ENCODE measurements at regions not wholly inside any gene's neighbourhood (a gene's known extent, or its start where the extent isn't known, plus 50 kb on each side); places are given as distances from the start of the nearest gene placed in this dataset.
"Not testable (repeated sequence)": the region's sequence is repeated elsewhere in the genome, so short reads cannot be mapped to it uniquely, and the experiment has no call there.

GRCh38 chr4:22630161-22630975, 62.4 kb upstream of the GBA3 start:
- DNase-seq, result not testable (repeated sequence)

DNA sequence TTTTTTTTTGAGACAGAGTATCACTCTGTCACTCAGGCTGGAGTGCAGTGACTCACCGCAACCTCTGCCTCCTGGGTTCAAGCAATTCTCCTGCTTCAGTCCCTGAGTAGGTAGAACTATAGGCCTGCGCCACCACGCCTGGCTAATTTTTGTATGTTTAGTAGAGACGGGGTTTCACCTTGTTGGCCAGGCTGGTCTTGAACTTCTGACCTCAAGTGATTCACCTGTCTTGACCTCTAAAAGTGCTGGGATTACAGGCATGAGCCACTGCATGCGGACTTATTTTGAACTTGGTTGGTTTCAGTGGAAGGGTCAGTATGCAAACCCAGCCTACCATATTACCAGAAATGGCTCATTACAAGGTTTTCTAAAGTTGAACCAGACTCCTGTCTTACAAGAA, 61.6 kb upstream of the GBA3 start:
- not testable (repeated sequence) for DNase-seq

DNA sequence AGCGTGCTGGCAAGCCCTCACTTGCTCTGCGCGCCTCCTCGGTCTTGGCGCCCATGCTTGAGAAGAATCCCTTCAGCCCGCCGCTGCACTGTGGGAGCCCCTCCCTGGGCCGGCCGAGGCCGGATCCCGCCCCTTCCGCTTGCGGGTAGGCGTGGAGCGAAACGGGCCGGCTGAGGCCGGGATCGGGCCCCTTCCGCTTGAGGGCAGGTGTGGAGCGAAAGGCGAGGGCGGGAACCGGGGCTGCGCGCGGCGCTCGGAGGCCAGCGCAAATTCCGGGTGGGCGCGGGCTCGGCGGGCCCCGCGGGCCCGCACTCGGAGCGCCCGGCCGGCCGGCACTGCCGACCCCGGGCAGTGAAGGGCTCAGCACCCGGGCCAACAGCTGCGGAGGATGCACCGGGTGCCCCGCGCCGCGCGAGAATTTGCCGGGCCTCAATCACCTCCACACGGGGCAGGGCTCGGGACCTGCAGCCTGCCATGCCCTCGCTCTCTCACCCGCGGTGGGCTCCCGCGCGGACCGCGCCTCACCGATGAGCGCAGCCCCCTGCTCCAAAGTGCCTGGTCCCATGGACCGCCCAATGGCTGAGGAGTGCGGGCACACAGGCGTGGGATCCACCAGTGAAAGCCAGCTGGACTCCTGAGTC, 58.1 kb upstream of the GBA3 start:
- DNase-seq, result no peak

GRCh38 chr4:22635182-22635549, 57.6 kb upstream of the GBA3 start:
- not testable (repeated sequence) for DNase-seq

GRCh38 chr4:22635692-22636091, 57.0 kb upstream of the GBA3 start:
- no peak for DNase-seq

DNA sequence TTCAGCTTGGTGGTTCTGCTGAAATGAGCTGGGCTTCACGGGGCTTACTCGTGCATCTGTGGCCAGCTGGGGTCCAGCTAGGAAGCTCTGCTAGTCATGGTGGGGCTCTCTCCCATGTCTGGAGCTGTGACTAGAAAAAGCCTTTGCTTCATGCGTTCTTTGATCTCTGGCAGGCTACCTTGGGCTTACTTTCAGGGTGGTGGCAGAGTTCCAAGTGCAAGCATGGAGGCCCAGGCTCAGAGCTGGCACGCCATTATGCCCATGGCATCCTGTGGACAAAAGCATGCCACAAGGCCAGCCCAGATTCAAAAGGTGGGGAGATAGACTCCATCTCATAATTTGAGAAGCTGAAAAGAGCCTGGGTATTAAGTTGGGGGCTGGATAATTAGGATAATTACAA, 55.4 kb upstream of the GBA3 start:
- no peak for DNase-seq

Measured in anterior cingulate cortex (tissue), 58 donors.